ENCODE measurements at regions not wholly inside any gene's neighbourhood (a gene's known extent, or its start where the extent isn't known, plus 50 kb on each side); places are given as distances from the start of the nearest gene placed in this dataset.

- Histone ChIP-seq H3K14ac (ENCODE audit: insufficient read depth, low read length) (no peak overlapping the region), H3K9me3 (ENCODE audit: control insufficient read depth, low read depth, low read length) (no peaks in the 10 kb centered on the region), H3T11ph (ENCODE audit: low read length) (no peak overlapping the region), H3K23me2 (ENCODE audit: insufficient read length, low read depth, low read length, poor library complexity, severe bottlenecking) (no peaks in the 10 kb centered on the region), H3K18ac (ENCODE audit: insufficient read length, low read depth, low read length) (no peak overlapping the region), H3K79me1 (ENCODE audit: insufficient read depth, low read depth, low read length, poor library complexity, severe bottlenecking) (no peaks in the 10 kb centered on the region), H2BK120ac (ENCODE audit: low read depth, low read length, poor library complexity, severe bottlenecking) (no peak overlapping the region), H4K5ac (ENCODE audit: insufficient read length, low read depth, low read length) (no peak overlapping the region), H4K20me1 (ENCODE audit: control insufficient read depth, insufficient read depth, insufficient read length) (no peaks in the 10 kb centered on the region), H3K4ac (ENCODE audit: low read depth, low read length) (no peak overlapping the region), H2AK5ac (ENCODE audit: insufficient read length, low read length) (no peak overlapping the region), H2AFZ (ENCODE audit: low read length) (no peak overlapping the region), H2BK20ac (ENCODE audit: low read depth, low read length, poor library complexity, severe bottlenecking) (no peak overlapping the region), H4K91ac (ENCODE audit: insufficient read length, low read depth, low read length) (no peak overlapping the region), H2BK5ac (ENCODE audit: insufficient read length, low read length) (no peak overlapping the region), H2BK15ac (ENCODE audit: low read depth, low read length) (no peak overlapping the region), H2BK12ac (ENCODE audit: insufficient read length, low read depth, low read length) (no peak overlapping the region), H3K23ac (ENCODE audit: insufficient read length, low read depth, low read length) (no peak overlapping the region), H3K79me2 (ENCODE audit: insufficient read depth, low read length) (no peaks in the 10 kb centered on the region), H3K4me1 (ENCODE audit: insufficient read depth, low read length) (no peaks in the 10 kb centered on the region), H3K9ac (ENCODE audit: extremely low read depth, insufficient read length, low read length) (no peak overlapping the region), H4K8ac (replicated peaks; ENCODE audit: insufficient read length, low read depth, low read length) (no peak overlapping the region), H3K27me3 (ENCODE audit: insufficient read depth, low read length) (no peaks in the 10 kb centered on the region), H3K56ac (ENCODE audit: insufficient read length, low read depth, low read length) (no peak overlapping the region), H3K4me2 (ENCODE audit: insufficient read depth, insufficient read length, low read length) (no peak overlapping the region), H3K27ac (ENCODE audit: insufficient read length, low read depth, low read length) (no peak overlapping the region)
- WGBS (ENCODE audit: extremely low coverage, insufficient read length, low lambda C conversion rate) = no CpG with 5 or more reads among the region's 15 CpGs
- Mint-ChIP-seq H3K4me1 (peaks cover 6 to 7% of the 10 kb centered on the region in 2 experiments; a peak in 3 of 4 replicates), H3K9me3 (peaks cover 0 to 2% of the 10 kb centered on the region in 2 experiments; a peak in 3 of 5 replicates), H3K36me3 (ENCODE audit: insufficient read depth in 1 of 3, low read depth in 3 of 3) (no peaks in the 10 kb centered on the region), H3K27me3 (ENCODE audit: low read depth) (peaks cover 3% of the 10 kb centered on the region), H3K4me3 (no peak overlapping the region), H3K27ac (no peak overlapping the region)
- peak; percentile 69 for TF ChIP-seq CTCF (conservative IDR thresholded peaks at IDR 0.05)
- no peak for DNase-seq
These were observed 449.6 kb upstream of the B3GAT1 start for GRCh38 chr11:134861490-134862104.
